Activated naive CD4-positive, alpha-beta T cell treated with anti-CD3 and anti-CD28 coated beads, Interleukin-2, amount 50 U/mL, for 24 hours (primary cell): ENCODE measurements at regions not wholly inside any gene's neighbourhood (a gene's known extent, or its start where the extent isn't known, plus 50 kb on each side); places are given as distances from the start of the nearest gene placed in this dataset.

ENCODE experiments used
- H3K27ac Mint-ChIP-seq: one replicate; pipeline ENCODE4 v1.8.0; 2021; ENCODE audit warnings: mild to moderate bottlenecking, mixed read lengths
- H3K27me3 Mint-ChIP-seq: one replicate; pipeline ENCODE4 v1.8.0; 2021; ENCODE audit warnings: mixed read lengths
- H3K36me3 Mint-ChIP-seq: one replicate; pipeline ENCODE4 v1.8.0; 2021; ENCODE audit warnings: mixed read lengths
- H3K4me1 Mint-ChIP-seq: one replicate; pipeline ENCODE4 v1.8.0; 2021; ENCODE audit warnings: mixed read lengths
- H3K4me3 Mint-ChIP-seq: one replicate; pipeline ENCODE4 v1.8.0; 2021; ENCODE audit warnings: mild to moderate bottlenecking, mixed read lengths
- H3K9me3 Mint-ChIP-seq: one replicate; pipeline ENCODE4 v1.8.0; 2021; ENCODE audit warnings: mixed read lengths

DNA sequence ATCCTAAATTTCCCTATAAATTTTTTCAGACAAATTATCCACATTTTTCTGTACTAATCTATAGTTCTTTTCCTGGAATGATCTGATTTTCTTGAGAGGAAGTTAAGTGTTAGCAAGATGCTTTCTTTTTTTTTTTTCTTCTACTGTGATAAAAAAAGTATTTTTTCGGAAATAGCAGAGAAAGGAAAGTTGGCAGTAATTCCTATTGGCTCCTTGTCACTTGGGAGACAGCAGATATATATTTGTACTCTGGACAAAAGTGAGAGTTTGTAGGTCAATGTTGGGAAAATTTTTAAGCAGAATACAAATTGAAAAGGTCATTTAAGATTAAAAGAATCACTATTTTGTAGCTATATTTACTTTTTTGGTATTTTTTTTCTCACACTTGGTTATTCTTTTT lies 635.7 kb upstream of the NRXN1 start:
- Mint-ChIP-seq H3K9me3 (no peaks in the 10 kb centered on the region), H3K27me3 (no peaks in the 10 kb centered on the region), H3K27ac (no peak overlapping the region), H3K36me3 (no peaks in the 10 kb centered on the region), H3K4me1 (no peaks in the 10 kb centered on the region), H3K4me3 (no peak overlapping the region)

DNA sequence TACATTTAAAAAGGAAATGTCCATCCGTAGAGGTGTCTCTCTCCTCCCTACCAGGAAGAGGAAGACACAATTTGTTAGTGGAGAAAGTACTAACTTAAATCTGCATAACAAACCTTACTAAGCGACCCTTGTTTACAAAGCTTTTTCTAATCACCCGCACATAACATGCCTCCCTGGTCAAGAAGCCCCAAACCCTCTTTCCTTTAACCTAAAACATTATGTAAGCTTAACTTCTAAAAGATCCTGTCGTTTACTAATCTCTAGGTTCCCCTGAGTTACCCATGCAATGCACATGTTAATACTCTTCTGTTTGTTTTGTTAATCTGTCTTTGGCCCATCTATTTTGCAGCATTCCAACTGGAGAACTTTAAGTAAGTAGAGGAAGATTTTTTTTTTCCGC lies 630.3 kb upstream of the NRXN1 start:
- H3K4me3 Mint-ChIP-seq: no peak overlapping the region

DNA sequence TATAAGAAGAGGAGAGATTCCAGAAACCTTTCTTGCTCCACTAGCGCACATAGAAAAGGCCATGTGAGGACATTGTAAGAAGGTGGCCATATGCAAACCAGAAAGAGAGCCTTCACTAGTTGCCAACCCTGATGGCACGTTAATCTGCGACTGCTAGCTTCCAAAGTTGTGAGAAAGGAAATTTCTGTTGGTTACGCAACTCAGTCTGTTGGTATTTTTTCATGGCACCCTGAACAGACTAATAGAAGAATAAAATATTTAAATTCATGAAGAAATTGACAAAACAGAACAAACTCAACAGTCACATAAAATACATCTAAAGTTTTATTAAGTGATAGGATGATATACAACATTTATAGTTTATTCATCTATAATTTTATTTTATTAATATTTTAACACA lies 625.9 kb upstream of the NRXN1 start:
- H3K27ac Mint-ChIP-seq: no peak overlapping the region
- H3K36me3 Mint-ChIP-seq: no peaks in the 10 kb centered on the region
- H3K27me3 Mint-ChIP-seq: no peaks in the 10 kb centered on the region
- no peaks in the 10 kb centered on the region for H3K4me1 Mint-ChIP-seq
- peaks cover 13% of the 10 kb centered on the region for H3K9me3 Mint-ChIP-seq
- no peak overlapping the region for H3K4me3 Mint-ChIP-seq

More for the DNA sequence above, 630.3 kb upstream of the NRXN1 start:
- H3K4me1 Mint-ChIP-seq: no peaks in the 10 kb centered on the region
- no peaks in the 10 kb centered on the region for H3K27me3 Mint-ChIP-seq
- no peak overlapping the region for H3K27ac Mint-ChIP-seq
- peaks cover 6% of the 10 kb centered on the region for H3K9me3 Mint-ChIP-seq
- H3K36me3 Mint-ChIP-seq: no peaks in the 10 kb centered on the region

DNA sequence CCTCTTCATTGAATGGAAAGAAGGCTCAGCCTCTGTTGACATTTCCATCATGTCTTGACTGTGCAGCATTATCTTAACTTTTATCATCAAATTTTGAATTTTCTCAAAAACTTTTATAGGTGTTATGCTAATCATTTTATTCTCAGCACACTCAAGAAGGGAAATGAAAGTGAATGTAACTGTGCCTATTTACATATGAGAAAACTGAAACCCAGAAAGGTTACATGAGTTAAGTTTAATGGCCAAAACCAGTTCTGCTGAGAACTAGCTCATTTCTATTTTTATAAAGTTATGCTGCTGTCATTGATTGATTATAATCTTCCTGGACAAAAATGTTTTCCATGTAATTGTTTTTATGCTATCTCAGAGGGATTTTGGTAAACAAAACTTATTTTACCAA lies 618.8 kb upstream of the NRXN1 start:
- Mint-ChIP-seq H3K4me3 (no peak overlapping the region), H3K4me1 (no peaks in the 10 kb centered on the region), H3K9me3 (peaks cover 17% of the 10 kb centered on the region), H3K36me3 (no peaks in the 10 kb centered on the region), H3K27me3 (no peaks in the 10 kb centered on the region), H3K27ac (no peak overlapping the region)

DNA sequence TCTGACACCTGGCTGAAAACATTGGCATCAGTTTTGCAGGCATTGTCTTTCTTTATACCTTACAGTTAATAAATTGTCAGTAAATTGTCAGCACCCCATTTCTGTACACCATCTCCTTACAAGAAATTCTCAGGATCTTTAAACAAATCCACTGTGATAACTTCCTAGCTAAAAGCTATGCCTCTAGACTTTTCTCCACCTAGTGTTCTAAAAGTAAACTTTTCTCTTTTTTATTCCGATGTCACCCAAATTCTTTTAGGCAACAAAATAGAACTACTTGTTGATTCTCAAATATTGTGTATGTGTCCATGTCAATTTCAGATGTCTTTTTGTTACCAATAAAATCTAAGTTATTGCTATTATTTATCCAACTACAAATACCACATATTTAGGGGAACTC lies 617.4 kb upstream of the NRXN1 start:
- H3K9me3 Mint-ChIP-seq: peaks cover 17% of the 10 kb centered on the region
- H3K36me3 Mint-ChIP-seq: no peaks in the 10 kb centered on the region
- no peaks in the 10 kb centered on the region for H3K27me3 Mint-ChIP-seq
- no peak overlapping the region for H3K4me3 Mint-ChIP-seq
- no peaks in the 10 kb centered on the region for H3K4me1 Mint-ChIP-seq
- H3K27ac Mint-ChIP-seq: no peak overlapping the region

DNA sequence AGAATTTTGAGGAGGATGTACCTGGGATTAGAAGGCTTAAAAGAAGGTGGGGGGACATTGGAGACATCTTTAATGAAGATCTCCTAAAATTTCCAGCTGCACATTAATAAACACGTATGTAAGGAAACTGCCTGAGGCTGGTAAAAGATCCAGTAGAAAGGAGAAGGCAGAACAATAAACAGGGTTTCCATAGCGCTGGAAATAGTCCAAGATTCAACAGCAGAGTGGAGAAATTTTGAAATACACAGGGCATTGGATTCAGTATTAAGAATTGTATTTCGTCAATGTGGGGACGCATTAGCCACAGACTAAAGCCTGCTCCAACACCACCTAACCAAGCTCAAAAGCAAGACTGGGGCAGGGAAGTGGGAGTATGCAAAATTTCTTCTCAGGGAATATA lies 606.9 kb upstream of the NRXN1 start:
- Mint-ChIP-seq H3K27ac (no peak overlapping the region), H3K27me3 (no peaks in the 10 kb centered on the region), H3K4me3 (no peak overlapping the region), H3K4me1 (no peaks in the 10 kb centered on the region), H3K9me3 (peaks cover 23% of the 10 kb centered on the region), H3K36me3 (no peaks in the 10 kb centered on the region)

DNA sequence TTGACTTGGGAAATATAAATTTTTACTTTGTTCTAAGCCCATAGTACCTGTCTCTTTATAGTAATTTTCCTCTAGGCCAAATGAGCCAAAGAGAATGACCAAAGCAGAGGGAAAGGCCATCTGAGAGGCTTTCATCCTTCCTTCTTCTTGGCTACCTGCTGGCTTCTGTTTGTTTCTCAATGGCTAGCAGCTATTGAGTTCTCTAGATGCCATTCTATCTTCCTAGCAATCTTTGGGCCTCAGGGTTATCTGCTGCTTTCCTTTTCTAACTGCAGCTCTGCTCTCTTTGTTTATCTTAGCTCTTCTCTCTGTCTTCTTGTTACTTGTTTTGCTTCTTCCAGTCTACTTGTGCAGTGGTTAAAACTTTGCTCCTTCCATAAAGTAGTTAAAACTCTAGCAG lies 601.1 kb upstream of the NRXN1 start:
- H3K9me3 Mint-ChIP-seq: peaks cover 19% of the 10 kb centered on the region
- H3K27ac Mint-ChIP-seq: no peak overlapping the region
- no peaks in the 10 kb centered on the region for H3K36me3 Mint-ChIP-seq
- no peaks in the 10 kb centered on the region for H3K27me3 Mint-ChIP-seq
- no peaks in the 10 kb centered on the region for H3K4me1 Mint-ChIP-seq
- no peak overlapping the region for H3K4me3 Mint-ChIP-seq

DNA sequence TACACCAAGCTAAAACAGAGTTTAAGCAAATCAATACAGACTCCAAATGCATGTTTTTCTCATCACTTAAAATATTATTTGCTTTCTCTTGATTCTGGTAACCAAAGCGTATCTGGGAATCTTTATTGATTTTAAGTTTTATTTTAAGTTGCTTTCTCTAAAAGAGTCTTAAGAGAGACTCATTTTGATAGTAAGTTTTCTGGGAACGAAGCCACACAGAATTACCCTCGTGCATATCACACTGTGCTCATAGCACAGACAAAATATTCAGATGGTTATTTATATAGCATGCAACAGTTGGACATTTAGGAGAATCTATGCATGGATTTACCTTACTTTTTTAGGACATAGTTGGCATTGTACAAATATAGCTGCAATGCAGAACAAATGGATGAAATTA lies 597.5 kb upstream of the NRXN1 start:
- Mint-ChIP-seq H3K4me1 (no peaks in the 10 kb centered on the region), H3K4me3 (no peak overlapping the region), H3K36me3 (no peaks in the 10 kb centered on the region), H3K27ac (no peak overlapping the region), H3K9me3 (peaks cover 9% of the 10 kb centered on the region), H3K27me3 (no peaks in the 10 kb centered on the region)

DNA sequence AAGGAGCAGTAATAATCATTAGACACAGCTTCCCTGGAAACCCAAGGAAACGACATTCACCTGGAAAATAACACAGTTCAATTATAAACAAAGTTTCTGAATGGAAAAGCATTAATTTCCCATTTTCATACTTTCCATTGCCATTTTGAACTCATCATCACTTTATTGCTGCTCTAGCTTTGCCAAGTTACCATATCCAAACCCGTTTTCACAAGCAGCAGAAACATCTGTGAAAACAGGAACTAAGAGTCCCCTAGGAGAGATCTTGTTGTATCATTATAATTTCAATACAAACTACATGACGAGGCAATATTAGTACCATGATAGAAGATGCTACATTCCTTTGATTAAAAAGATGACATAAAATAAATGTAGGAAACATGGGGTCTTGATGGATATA lies 597.0 kb upstream of the NRXN1 start:
- H3K27ac Mint-ChIP-seq: no peak overlapping the region
- no peaks in the 10 kb centered on the region for H3K27me3 Mint-ChIP-seq
- no peaks in the 10 kb centered on the region for H3K36me3 Mint-ChIP-seq
- H3K9me3 Mint-ChIP-seq: peaks cover 6% of the 10 kb centered on the region
- no peaks in the 10 kb centered on the region for H3K4me1 Mint-ChIP-seq
- no peak overlapping the region for H3K4me3 Mint-ChIP-seq

DNA sequence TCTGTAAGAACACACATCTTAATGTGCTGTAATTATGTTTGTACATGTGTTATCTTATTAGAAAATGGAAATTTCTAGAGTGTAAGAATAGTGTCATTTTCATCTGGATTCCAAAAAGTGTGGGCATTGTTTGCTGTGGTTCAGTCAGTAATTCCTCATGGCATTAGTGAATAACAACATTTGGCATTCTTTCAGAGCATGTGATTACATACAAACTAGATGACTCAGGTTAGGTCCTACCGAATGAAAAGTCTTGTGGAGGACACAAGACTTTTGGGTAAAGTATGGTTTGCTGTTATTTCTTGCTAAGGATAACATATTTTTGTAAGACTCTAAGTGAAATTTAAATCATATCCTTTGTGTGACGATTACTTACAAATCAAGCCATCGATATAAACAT lies 593.1 kb upstream of the NRXN1 start:
- H3K4me3 Mint-ChIP-seq: no peak overlapping the region
- H3K27me3 Mint-ChIP-seq: no peaks in the 10 kb centered on the region
- no peaks in the 10 kb centered on the region for H3K4me1 Mint-ChIP-seq
- peaks cover 33% of the 10 kb centered on the region for H3K9me3 Mint-ChIP-seq
- no peaks in the 10 kb centered on the region for H3K36me3 Mint-ChIP-seq
- no peak overlapping the region for H3K27ac Mint-ChIP-seq

DNA sequence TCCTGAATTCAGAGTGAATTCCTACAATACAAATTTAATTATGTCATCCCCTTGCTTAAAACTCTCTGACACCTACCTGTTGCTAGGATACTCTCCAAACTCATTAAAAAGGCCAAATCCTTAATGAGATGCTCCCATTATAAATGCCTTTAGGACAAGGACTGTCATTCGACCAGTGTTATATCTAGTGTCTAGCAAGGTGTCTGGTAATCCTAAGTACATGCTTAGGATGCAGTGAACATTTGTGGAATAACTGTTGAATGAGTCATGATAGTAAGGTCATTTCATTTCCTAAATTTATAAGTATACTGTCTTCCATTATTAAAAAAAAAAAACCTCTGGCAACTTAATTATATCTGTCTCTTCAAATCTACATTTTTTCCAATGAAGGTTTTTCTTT lies 588.9 kb upstream of the NRXN1 start:
- no peaks in the 10 kb centered on the region for H3K36me3 Mint-ChIP-seq
- H3K4me3 Mint-ChIP-seq: no peak overlapping the region
- H3K4me1 Mint-ChIP-seq: no peaks in the 10 kb centered on the region
- H3K27ac Mint-ChIP-seq: no peak overlapping the region
- peaks cover 36% of the 10 kb centered on the region for H3K9me3 Mint-ChIP-seq
- no peaks in the 10 kb centered on the region for H3K27me3 Mint-ChIP-seq

DNA sequence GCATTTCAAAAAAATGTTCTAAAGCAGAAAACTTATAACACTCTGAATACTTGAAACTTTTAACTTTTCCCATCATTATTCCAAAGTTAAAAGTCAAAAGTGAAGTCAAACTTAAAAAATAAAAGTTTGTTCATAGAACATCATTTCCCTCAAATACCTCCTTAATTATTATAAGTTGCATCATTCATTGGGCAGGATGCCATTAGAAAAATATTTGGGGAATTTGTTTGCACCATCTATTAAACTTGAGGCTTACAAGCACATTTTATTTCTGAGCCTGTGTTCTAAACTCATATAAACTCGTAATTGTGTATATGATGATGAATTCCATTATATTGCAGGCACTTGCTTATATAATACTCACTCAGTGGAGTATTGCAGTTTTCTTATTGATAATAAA lies 588.0 kb upstream of the NRXN1 start:
- no peak overlapping the region for H3K27ac Mint-ChIP-seq
- no peaks in the 10 kb centered on the region for H3K27me3 Mint-ChIP-seq
- H3K4me1 Mint-ChIP-seq: no peaks in the 10 kb centered on the region
- H3K9me3 Mint-ChIP-seq: peaks cover 36% of the 10 kb centered on the region
- no peaks in the 10 kb centered on the region for H3K36me3 Mint-ChIP-seq
- H3K4me3 Mint-ChIP-seq: no peak overlapping the region

DNA sequence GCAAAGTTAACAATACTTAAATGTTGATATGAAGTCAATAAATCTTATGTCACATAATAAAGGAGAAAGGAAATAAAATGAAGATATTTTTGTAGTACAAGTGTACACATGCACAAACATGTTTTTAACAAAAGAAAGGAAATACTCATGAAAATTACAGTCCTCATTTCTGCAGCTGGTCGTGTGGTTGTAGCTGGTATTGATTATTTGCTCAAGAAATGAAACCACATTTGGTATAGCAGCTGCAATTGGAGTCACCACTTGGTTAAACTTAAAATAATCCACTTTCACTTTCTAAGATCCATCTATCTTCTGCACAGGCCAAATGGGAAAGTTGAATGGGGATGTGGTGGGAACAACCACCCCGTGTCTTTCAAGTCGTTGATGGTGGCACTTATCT lies 580.5 kb upstream of the NRXN1 start:
- no peaks in the 10 kb centered on the region for H3K27me3 Mint-ChIP-seq
- no peak overlapping the region for H3K27ac Mint-ChIP-seq
- H3K36me3 Mint-ChIP-seq: no peaks in the 10 kb centered on the region
- H3K4me1 Mint-ChIP-seq: no peaks in the 10 kb centered on the region
- H3K4me3 Mint-ChIP-seq: no peak overlapping the region
- H3K9me3 Mint-ChIP-seq: peaks cover 13% of the 10 kb centered on the region

DNA sequence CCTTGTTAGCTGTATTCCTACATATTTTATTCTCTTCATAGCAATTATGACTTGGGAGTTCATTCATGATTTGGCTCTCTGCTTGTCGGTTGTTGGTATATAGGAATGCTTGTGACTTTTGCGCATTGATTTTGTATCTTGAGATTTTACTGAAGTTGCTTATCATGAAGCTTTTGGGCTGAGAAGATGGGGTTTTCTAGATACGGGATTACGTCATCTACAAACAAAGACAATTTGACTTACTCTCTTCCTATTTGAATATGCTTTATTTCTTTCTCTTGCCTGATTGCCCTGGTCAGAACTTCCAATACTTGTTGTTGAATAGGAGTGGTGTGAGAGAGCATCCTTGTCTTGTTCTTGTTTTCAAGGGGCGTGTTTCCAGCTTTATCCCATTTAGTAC lies 569.8 kb upstream of the NRXN1 start:
- Mint-ChIP-seq H3K9me3 (peaks cover 8% of the 10 kb centered on the region), H3K27ac (no peak overlapping the region), H3K27me3 (no peaks in the 10 kb centered on the region), H3K36me3 (no peaks in the 10 kb centered on the region), H3K4me1 (no peaks in the 10 kb centered on the region), H3K4me3 (no peak overlapping the region)

DNA sequence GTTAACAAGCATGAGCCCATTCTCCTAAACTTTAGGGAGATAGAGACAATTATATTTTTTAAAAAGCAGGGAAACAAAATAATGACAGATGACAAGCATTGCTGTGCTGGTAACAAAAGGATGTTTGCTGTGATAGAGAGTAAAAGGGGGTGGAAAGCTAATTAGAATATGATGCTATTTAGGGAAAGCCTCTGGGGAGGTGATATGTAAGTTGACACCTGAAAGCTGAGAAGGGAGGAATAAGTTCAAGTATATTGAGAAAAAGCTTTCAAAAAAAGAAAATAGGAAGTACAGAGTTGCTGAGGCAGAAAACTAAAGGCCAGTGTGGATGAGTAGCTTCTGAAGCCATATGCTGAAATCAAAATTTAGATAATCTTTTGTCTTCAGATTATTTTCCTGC lies 565.2 kb upstream of the NRXN1 start:
- H3K9me3 Mint-ChIP-seq: no peaks in the 10 kb centered on the region
- no peak overlapping the region for H3K4me3 Mint-ChIP-seq

DNA sequence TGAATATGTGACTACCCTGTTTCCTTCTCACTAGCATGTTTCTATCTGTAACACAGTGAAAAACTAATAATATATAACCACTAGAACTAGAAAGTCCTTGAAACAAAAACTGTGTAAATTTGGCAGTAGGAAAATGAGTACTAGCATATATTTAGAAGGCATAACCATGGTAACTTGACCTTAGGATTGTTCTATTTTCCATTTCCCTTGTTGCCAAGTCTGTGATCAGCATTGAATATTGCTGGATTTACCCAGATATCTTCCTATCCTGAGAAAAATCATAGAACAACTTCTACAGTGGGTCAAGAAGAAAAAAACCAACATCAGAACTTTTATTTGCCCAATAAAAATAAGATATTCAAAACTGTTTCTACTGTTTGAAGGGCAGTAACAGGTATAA lies 563.9 kb upstream of the NRXN1 start:
- Mint-ChIP-seq H3K27me3 (no peaks in the 10 kb centered on the region), H3K4me3 (no peak overlapping the region), H3K9me3 (peaks cover 4% of the 10 kb centered on the region), H3K36me3 (no peaks in the 10 kb centered on the region), H3K4me1 (no peaks in the 10 kb centered on the region), H3K27ac (no peak overlapping the region)

More for the DNA sequence above, 565.2 kb upstream of the NRXN1 start:
- Mint-ChIP-seq H3K27me3 (no peaks in the 10 kb centered on the region), H3K27ac (no peak overlapping the region), H3K4me1 (no peaks in the 10 kb centered on the region), H3K36me3 (no peaks in the 10 kb centered on the region)

DNA sequence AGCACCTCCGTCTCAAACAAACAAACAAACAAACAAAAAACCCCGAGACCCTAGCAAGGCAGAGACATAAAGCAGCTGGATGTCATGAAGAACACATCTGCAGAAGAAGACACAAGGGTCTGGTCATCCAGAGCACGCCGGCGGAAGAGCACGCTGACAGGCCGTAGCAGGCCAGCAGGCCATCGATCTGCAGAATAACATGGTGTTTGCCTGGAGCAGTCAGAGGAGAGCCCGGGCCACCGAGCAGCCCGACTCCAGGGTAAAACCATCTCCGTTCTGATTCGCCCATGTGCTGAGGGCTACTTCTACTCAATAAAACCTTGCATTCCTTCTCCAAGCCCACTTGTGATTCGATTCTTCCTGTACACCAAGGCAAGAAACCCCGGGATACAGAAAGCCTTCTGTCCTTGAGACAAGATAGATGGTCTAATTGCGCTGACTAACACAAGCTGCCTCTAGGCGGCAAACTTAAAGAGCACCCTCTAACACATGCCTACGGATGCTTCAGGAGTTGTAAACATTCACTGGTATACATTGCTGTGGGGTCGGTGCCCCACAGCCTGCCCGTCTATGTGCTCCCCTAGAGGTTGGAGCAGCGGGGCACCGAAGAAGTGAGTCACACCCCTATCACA lies 549.8 kb upstream of the NRXN1 start:
- Mint-ChIP-seq H3K27ac (no peak overlapping the region), H3K4me1 (no peaks in the 10 kb centered on the region), H3K9me3 (no peaks in the 10 kb centered on the region), H3K27me3 (no peaks in the 10 kb centered on the region), H3K36me3 (no peaks in the 10 kb centered on the region), H3K4me3 (no peak overlapping the region)
